HG03565 (cell line): ENCODE measurements at regions not wholly inside any gene's neighbourhood (a gene's known extent, or its start where the extent isn't known, plus 50 kb on each side); places are given as distances from the start of the nearest gene placed in this dataset.
"Not testable (repeated sequence)": the region's sequence is repeated elsewhere in the genome, so short reads cannot be mapped to it uniquely, and the experiment has no call there.

ENCODE experiments used
- ATAC-seq: cut with Tn5 transposase; IDR thresholded peaks from one replicate; pipeline ENCODE4 v1.9.1; 2021; ENCODE audit warnings: mild to moderate bottlenecking, moderate library complexity; ENCODE audit not compliant: unreplicated experiment

- ATAC-seq, result no peak
Measured at GRCh38 chr11:38182126-38182866, 1584.3 kb upstream of the RAG2 start.

DNA sequence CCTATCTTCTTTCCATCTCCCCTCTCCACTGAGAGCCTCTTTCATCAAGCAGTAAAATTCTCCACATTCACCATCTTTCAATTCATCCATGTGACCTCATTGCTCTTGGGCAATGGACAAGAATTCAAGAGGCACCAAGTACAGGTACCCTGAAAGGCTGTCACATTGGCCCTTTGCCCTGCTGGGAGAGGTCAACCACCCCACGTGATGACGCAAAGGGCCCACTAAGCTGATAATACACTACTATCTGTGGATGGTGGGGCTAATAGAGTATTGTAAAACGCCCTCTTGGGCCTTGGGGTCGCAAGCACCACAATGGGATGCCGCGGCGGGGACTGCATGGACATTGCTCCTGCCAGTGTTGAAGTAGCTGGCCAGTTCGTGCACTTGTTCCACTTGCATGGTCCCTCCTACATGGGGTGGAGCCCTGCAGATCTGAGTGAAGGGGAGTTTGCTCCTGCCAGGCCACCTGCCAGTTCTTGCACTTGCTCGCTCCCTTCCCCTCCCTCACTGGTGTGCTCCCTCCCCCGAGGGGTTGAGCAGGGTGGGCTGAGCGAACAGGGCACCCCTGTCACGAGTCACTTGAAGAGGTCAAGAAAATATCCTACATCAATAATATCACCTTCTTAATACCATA, 1578.8 kb upstream of the RAG2 start:
- ATAC-seq, result no peak

DNA sequence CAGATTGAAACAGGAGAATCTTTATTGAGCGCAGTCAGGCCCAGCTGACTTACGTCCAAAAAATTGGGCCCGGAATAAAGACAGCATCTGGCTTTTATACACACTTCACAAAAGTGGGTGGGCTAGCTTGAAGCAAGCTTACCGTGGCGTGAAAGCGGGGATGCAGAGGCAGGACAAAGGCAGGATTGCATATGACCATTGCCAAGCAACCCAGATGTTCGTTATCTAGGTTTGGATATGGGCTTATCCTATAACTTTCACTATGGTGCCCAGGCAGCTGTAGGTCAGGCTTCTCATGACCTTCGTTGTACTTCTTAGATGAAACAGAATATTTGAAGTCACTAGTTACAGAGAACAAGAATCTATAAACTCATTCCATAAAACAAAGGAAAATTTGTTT, 1575.6 kb upstream of the RAG2 start:
- ATAC-seq, result no peak

GRCh38 chr11:38169286-38169685, 1571.2 kb upstream of the RAG2 start:
- no peak for ATAC-seq

DNA sequence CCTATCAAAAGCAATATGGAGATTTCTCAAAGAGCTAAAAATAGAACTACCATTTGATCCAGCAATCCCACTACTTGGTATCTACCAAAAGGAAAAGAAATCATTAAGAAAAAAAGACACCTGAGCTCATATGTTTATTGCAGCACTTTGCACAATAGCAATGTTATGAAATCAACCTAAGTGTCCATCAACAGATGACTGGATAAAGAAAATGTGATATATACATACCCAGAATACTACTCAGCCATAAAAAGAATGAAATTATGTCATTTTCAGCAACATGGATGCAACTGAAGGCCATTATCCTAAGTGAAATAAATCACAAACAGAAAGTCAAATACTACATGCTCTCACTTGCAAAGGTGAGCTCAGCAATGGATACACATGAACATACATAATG, 1565.5 kb upstream of the RAG2 start:
- no peak for ATAC-seq

DNA sequence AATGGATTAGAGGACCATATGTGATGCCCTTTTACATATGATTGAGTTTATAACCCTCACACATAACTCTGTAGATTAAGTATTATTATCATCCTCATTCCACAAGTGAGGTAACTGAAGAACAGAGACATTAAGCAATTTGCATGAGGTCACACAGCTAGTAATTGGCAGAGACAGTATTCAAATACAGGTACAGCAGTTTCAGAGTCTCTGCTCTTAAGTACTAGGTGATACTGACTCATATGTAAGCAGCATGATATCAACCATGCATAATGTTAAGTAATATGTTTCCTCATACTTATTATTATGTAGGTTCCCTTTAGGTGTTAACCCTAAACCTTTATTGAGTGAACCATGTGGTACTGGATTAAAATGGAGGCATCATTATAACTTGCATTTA, 1562.4 kb upstream of the RAG2 start:
- no peak for ATAC-seq

DNA sequence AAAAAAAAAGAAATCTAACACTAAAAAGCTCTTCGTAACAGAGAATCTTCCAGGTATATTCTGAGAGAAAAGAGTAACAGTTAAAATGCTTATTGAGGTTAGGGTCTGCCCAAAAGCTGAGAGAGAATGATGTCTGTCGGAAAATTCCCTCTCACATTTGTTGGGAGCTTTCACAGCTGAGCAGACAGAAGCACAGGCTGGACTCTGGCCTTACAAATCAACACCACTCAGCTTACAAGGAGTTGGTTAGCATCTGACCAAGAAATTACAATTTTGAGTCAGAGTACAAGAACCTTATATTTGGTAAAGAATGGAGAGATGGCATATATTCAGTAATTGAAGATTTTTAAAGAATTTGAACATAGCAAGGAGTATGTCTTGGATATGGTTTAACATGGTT, 1561.0 kb upstream of the RAG2 start:
- no peak for ATAC-seq

DNA sequence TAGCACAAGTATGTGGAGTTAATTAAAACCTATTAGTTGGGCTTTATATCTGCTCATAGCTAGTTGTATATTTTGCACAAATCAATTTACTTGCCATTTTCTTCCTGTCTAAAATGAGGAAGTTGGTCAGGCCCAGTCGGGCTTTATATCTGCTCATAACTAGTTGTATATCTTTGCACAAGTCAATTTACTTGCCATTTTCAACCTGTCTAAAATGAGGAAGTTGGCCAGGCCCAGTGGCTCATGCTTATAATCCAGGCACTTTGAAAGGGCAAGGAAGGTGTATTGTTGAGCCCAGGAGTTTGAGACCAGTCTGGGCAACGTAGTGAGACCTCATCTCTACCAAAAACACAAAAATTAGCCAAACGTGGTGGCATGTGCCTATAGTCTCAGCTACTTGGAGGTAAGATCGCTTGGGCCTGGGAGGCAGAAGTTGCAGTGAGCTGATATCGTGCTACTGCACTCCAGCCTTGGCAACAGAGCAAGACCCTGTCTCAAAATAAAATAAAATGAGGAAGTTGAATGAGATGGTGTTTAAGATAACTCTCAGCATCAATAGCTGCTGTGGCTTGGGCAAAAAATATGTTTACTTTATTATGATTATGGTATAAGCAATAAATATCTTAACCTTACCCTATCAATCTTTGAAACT, 1558.6 kb upstream of the RAG2 start:
- ATAC-seq, result no peak

DNA sequence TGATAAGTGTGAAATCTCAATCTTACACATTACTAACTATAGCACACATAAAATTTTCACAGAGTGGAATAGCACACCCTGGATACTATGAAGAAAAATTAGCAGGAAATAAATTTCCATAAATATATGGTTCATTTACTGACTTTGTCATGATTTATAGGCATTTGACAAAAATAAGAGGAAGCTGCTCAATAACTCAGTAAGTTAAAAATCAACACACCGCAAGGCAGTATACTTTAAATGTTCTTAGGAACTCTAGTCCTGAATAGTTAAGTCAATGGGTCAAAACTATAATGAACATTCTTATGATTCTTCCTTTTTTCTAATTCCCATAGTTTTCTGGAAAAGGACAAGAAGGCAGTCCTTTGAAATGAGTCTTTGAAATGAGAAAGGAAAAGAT, 1557.8 kb upstream of the RAG2 start:
- no peak for ATAC-seq

DNA sequence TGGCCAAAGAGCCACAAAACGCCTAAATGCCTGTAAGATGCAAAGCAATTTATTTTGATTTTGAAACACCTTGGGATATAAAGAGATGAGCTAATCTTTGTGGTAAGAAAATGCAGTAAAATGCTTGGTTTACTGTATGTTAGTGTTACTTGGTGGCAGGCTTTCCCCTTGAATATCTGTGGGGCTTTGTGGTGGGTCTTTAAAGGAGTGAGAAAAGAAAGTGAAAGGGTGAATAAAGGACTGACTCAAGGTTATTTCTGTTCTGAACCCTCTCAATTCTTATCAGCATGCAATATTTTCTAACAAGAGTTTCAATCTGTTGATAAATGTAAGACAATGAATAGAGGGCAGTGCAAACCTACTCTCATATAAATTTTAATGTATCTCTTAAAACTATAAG, 1555.9 kb upstream of the RAG2 start:
- no peak for ATAC-seq

- no peak for ATAC-seq
Measured at GRCh38 chr11:38143852-38144251, 1545.8 kb upstream of the RAG2 start.

DNA sequence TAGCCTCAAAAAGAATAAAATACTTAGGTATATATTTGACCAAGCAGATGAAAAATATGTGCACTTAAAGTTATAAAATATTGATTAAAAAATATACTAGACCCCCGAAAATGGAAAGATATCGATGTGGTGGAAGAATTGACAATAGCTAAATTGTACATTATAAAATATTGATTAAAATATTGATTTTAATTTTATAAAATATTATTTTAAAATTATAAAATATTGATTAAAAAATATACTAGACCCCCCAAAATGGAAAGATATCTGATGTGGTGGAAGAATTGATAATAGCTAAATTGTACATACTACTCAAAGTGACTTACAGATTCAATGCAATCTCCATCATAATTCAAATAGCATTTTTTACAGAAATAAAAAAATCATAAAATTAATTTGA, 1540.9 kb upstream of the RAG2 start:
- ATAC-seq, result no peak

DNA sequence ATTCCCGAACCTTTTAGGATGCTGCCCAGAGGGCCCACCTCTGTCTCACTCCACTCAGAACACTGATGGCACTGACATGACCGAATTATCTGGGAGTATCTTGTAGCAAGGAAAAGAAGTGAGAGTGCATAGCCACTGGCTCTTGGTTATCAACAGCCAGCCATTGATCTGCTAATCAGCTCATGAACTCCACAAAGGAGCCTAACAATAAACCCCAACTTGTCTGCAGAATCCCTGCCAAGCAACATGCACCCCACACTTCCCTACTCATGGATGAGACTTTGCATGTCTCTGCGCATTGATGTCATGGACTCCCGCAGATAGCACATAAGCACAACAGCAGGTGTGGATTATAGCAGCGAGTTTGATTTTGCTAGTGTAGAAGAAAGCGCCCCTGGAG, 1538.9 kb upstream of the RAG2 start:
- ATAC-seq, result no peak

- no peak for ATAC-seq
Measured at GRCh38 chr11:38131535-38131934, 1533.5 kb upstream of the RAG2 start.

- ATAC-seq, result no peak
Measured at GRCh38 chr11:38130976-38131375, 1532.9 kb upstream of the RAG2 start.

- no peak for ATAC-seq
Measured at GRCh38 chr11:38130514-38130913, 1532.5 kb upstream of the RAG2 start.

DNA sequence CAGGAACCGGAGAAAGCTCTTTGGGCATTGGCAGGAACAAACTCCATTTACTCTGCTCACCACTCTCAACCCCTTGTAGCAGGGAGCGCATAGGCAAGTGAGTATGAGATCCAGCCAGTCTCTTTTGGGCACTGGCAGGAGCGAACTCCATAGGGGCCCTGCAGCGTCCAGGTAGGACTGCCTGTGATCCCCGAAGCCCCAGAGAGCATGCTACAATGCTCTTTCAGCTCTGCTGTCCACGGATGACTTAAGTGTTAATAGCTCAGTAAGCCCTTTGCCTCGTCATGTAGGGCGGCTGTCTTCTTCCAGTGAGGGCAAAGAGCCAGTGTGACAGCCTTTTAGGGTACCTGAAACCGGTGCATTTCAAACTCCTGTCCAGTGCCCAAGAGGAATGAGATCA, 1525.6 kb upstream of the RAG2 start:
- no peak for ATAC-seq

- not testable (repeated sequence) for ATAC-seq
Measured at GRCh38 chr11:38116616-38117015, 1518.6 kb upstream of the RAG2 start.

- ATAC-seq, result not testable (repeated sequence)
Measured at GRCh38 chr11:38115381-38115780, 1517.3 kb upstream of the RAG2 start.

- no peak for ATAC-seq
Measured at GRCh38 chr11:38100836-38101462, 1502.9 kb upstream of the RAG2 start.

GRCh38 chr11:38095268-38095667, 1497.2 kb upstream of the RAG2 start:
- ATAC-seq, result no peak

DNA sequence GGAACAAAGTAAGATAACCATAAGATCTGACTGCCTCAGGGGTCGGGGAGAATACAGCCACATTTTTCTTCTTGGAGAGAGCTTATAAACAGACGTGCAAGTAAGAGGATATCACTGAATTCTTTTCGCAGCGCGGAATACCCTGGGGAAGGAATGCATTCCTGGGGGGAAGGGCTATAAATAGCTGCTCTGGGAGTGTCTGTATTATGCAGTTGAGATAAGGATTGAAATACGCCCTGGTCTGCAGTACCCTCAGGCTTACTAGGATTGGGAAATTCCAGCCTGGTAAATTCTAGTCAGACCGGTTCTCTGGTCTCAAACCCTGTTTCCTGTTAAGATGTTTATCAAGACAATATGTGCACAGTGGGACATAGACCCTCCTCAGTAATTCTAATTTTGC, 1491.7 kb upstream of the RAG2 start:
- no peak for ATAC-seq
